Skin epidermis (tissue), 12 donors: ENCODE measurements at regions not wholly inside any gene's neighbourhood (a gene's known extent, or its start where the extent isn't known, plus 50 kb on each side); places are given as distances from the start of the nearest gene placed in this dataset.
"Not testable (repeated sequence)": the region's sequence is repeated elsewhere in the genome, so short reads cannot be mapped to it uniquely, and the experiment has no call there.

Experiments
- H3K27ac ChIP-seq, 21 experiments: fragments of 200-600 bp; sonication (generic) in 11 of 21; one replicate each; pipeline ENCODE4 v1.5.0; 2020; ENCODE audit warnings: mild to moderate bottlenecking in 3 of 21, inconsistent platforms in 2 of 21, moderate library complexity in 2 of 21
- H3K4me3 ChIP-seq, 7 experiments: fragments of 200-600 bp; sonication (generic) in 2 of 7; one replicate each; pipeline ENCODE4 v1.5.0; 2020; ENCODE audit warnings: inconsistent platforms in 2 of 7, mild to moderate bottlenecking in 2 of 7, moderate library complexity in 1 of 7

- no peak overlapping the region for H3K4me3 ChIP-seq
- no peak overlapping the region for H3K27ac ChIP-seq
Observed at GRCh38 chr7:124645704-124646103, 119.9 kb downstream of the GPR37 start.

- no peak overlapping the region for H3K27ac ChIP-seq
Observed at GRCh38 chr7:124643311-124643811, 122.2 kb downstream of the GPR37 start.

GRCh38 chr7:124635416-124635815, 130.2 kb downstream of the GPR37 start:
- H3K4me3 ChIP-seq, result no peak overlapping the region
- H3K27ac ChIP-seq, result no peak overlapping the region

More at GRCh38 chr7:124643311-124643811, 122.2 kb downstream of the GPR37 start:
- H3K4me3 ChIP-seq, result no peak overlapping the region

- Histone ChIP-seq H3K27ac (no peak overlapping the region), H3K4me3 (no peak overlapping the region)
Observed at GRCh38 chr7:124633740-124634139, 131.9 kb downstream of the GPR37 start.

- Histone ChIP-seq H3K4me3 (no peak overlapping the region), H3K27ac (no peak overlapping the region)
Observed at GRCh38 chr7:124630395-124630794, 135.2 kb downstream of the GPR37 start.

GRCh38 chr7:124618871-124619270, 146.7 kb downstream of the GPR37 start:
- H3K4me3 ChIP-seq, result no peak overlapping the region
- H3K27ac ChIP-seq, result no peak overlapping the region

- not testable (repeated sequence) for H3K27ac ChIP-seq, H3K4me3 ChIP-seq
Observed at GRCh38 chr7:124618051-124618450, 147.5 kb downstream of the GPR37 start.

GRCh38 chr7:124603066-124603465, 162.5 kb downstream of the GPR37 start:
- Histone ChIP-seq H3K4me3 (no peak overlapping the region), H3K27ac (no peak overlapping the region)

- Histone ChIP-seq H3K4me3 (no peak overlapping the region), H3K27ac (no peak overlapping the region)
Observed at GRCh38 chr7:124597509-124597908, 168.1 kb downstream of the GPR37 start.

GRCh38 chr7:124596881-124597280, 168.7 kb downstream of the GPR37 start:
- no peak overlapping the region for H3K4me3 ChIP-seq
- H3K27ac ChIP-seq, result no peak overlapping the region

GRCh38 chr7:124590814-124591213, 174.8 kb downstream of the GPR37 start:
- no peak overlapping the region for H3K27ac ChIP-seq
- H3K4me3 ChIP-seq, result no peak overlapping the region

- Histone ChIP-seq H3K27ac (no peak overlapping the region), H3K4me3 (no peak overlapping the region)
Observed at GRCh38 chr7:124577256-124577655, 188.3 kb downstream of the GPR37 start.

- Histone ChIP-seq H3K4me3 (no peak overlapping the region), H3K27ac (no peak overlapping the region)
Observed at GRCh38 chr7:124575176-124575575, 190.4 kb downstream of the GPR37 start.

- no peak overlapping the region for H3K4me3 ChIP-seq
Observed at GRCh38 chr7:124570558-124570957, 195.0 kb downstream of the GPR37 start.

GRCh38 chr7:124566583-124566982, 199.0 kb downstream of the GPR37 start:
- H3K27ac ChIP-seq, result no peak overlapping the region
- no peak overlapping the region for H3K4me3 ChIP-seq

More at GRCh38 chr7:124570558-124570957, 195.0 kb downstream of the GPR37 start:
- H3K27ac ChIP-seq, result no peak overlapping the region

- H3K4me3 ChIP-seq, result no peak overlapping the region
- H3K27ac ChIP-seq, result no peak overlapping the region
Observed at GRCh38 chr7:124557587-124557986, 208.0 kb downstream of the GPR37 start.

- H3K4me3 ChIP-seq, result no peak overlapping the region
- no peak overlapping the region for H3K27ac ChIP-seq
Observed at GRCh38 chr7:124557101-124557500, 208.5 kb downstream of the GPR37 start.

- H3K4me3 ChIP-seq, result no peak overlapping the region
Observed at GRCh38 chr7:124553502-124553901, 212.1 kb downstream of the GPR37 start.

GRCh38 chr7:124552217-124552616, 213.4 kb downstream of the GPR37 start:
- Histone ChIP-seq H3K4me3 (no peak overlapping the region), H3K27ac (no peak overlapping the region)

More at GRCh38 chr7:124553502-124553901, 212.1 kb downstream of the GPR37 start:
- no peak overlapping the region for H3K27ac ChIP-seq

GRCh38 chr7:124550036-124550435, 215.6 kb downstream of the GPR37 start:
- no peak overlapping the region for H3K27ac ChIP-seq
- H3K4me3 ChIP-seq, result no peak overlapping the region

GRCh38 chr7:124542476-124542875, 223.1 kb downstream of the GPR37 start:
- H3K4me3 ChIP-seq, result no peak overlapping the region
- no peak overlapping the region for H3K27ac ChIP-seq

- Histone ChIP-seq H3K27ac (no peak overlapping the region), H3K4me3 (no peak overlapping the region)
Observed at GRCh38 chr7:124536156-124536762, 229.3 kb downstream of the GPR37 start.
